Kidney epithelial cell (primary cell): ENCODE measurements at regions not wholly inside any gene's neighbourhood (a gene's known extent, or its start where the extent isn't known, plus 50 kb on each side); places are given as distances from the start of the nearest gene placed in this dataset.

Experiments
- DNase-seq: peaks from one replicate; pipeline ENCODE4 v3.0.0-alpha.2; 2010; ENCODE audit warnings: low read depth
- H3K27me3 ChIP-seq: 2 replicates; pipeline ENCODE4 v1.6.0; 2011; ENCODE audit warnings: low read length; ENCODE audit not compliant: control insufficient read depth, insufficient read depth
- H3K36me3 ChIP-seq: 2 replicates; pipeline ENCODE4 v1.5.1; 2011; ENCODE audit warnings: low read length; ENCODE audit not compliant: control insufficient read depth, insufficient read depth
- H3K4me3 ChIP-seq: 2 replicates; pipeline ENCODE4 v1.5.1; 2011; ENCODE audit warnings: low read depth, mild to moderate bottlenecking, control low read depth, low read length
- CTCF ChIP-seq: IDR thresholded peaks from 2 replicates; pipeline ENCODE4 v1.5.1; 2011; ENCODE audit warnings: mild to moderate bottlenecking, moderate library complexity, low read length, control low read depth, inconsistent platforms; ENCODE audit not compliant: insufficient read depth, poor library complexity, severe bottlenecking

GRCh38 chr17:79233916-79234551, 159.4 kb downstream of the ENGASE start:
- Histone ChIP-seq H3K36me3 (no peaks in the 10 kb centered on the region), H3K27me3 (no peaks in the 10 kb centered on the region), H3K4me3 (no peak overlapping the region)
- no peak for DNase-seq
- TF ChIP-seq CTCF, result no peak

DNA sequence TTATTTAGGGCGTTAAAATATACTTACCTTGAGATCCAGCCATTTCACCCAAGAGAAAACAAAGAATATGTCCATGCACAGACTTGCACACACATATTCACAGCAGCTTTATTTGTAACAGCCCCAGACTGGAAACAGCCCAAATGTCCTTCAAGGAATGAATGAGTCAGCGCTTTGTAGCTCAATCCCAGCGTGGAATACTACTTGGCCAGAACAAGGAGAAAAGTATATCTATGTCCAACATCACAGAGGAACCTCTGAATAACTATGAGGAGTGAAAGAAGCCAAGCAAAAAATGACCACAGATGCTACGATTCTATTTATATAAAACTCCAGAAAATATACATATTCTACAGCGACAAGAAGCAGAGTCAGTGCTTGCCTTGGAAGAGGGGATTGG, 158.3 kb downstream of the ENGASE start:
- no peak for DNase-seq
- TF ChIP-seq CTCF, result no peak
- H3K27me3 ChIP-seq, result no peaks in the 10 kb centered on the region
- no peaks in the 10 kb centered on the region for H3K36me3 ChIP-seq
- H3K4me3 ChIP-seq, result no peak overlapping the region

DNA sequence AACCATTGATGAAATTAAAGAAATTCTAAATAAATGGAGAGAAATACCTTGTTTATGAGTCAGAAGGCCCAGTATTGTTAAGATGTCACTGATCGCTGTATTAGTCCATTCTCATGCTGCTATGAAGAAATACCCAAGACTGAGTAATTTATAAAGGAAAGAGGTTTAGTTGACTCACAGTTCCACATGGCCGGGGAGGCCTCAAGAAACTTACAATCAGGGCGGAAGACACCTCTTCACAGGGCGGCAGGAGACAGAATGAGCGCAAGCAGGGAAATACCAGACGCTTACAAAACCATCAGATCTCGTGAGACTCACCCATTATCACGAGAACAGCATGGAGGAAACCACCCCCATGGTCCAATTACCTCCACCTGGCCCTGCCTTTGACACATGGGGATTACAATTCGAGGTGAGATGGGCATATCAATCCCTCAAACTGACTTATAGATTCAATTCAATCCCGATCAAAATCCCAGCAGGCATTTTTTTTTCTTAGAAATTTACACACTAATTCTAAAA, 157.2 kb downstream of the ENGASE start:
- H3K27me3 ChIP-seq, result peaks cover 8% of the 10 kb centered on the region
- H3K36me3 ChIP-seq, result no peaks in the 10 kb centered on the region
- DNase-seq, result no peak
- TF ChIP-seq CTCF, result no peak
- H3K4me3 ChIP-seq, result no peak overlapping the region

DNA sequence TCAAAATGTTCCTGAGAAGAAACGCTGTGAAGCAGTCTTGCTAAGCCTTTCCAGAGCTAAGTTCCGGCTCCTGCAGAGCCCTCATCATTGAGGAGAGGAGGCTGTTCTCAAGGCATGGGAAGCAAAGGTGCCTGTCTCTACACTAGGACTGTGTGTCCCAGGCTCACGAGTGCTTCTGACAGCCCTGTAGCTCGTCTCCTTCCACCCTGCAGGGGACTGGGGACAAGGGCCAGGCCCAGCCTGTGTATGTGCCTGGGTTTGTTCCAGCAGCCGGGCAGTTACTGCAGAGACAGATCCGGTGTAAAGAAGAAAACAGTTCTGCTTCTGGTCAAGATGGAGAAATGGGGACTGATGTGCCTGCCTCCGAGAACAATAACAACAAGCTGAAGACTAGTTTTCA, 156.0 kb downstream of the ENGASE start:
- peaks cover 15% of the 10 kb centered on the region for H3K27me3 ChIP-seq
- DNase-seq, result no peak
- no peak for TF ChIP-seq CTCF
- H3K36me3 ChIP-seq, result no peaks in the 10 kb centered on the region
- no peak overlapping the region for H3K4me3 ChIP-seq

DNA sequence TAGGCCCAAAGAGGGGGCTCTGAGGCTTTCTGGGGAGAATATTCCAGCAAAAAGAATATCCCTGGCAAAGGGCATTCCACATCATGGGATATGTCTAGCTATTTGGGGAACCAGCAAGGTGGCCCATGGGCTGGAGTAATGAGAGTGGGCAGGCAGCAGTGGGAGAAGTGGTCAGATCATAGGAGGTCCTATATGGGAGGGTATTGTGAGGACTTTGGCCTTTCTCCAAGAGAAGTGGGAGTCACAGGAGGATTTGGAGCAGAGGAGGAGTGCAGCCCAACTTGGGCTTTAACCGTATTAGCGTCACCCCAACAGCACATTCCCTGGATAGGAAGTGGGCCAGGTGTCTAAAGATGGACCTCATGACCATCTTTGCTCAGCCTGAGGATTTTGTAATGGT, 151.4 kb downstream of the ENGASE start:
- no peak for TF ChIP-seq CTCF
- no peak for DNase-seq
- Histone ChIP-seq H3K36me3 (no peaks in the 10 kb centered on the region), H3K27me3 (peaks cover 44% of the 10 kb centered on the region), H3K4me3 (no peak overlapping the region)

GRCh38 chr17:79224903-79225302, 150.3 kb downstream of the ENGASE start:
- no peak for DNase-seq
- no peak for TF ChIP-seq CTCF
- Histone ChIP-seq H3K27me3 (peaks cover 56% of the 10 kb centered on the region), H3K36me3 (no peaks in the 10 kb centered on the region), H3K4me3 (no peak overlapping the region)
